ENCODE measurements at regions not wholly inside any gene's neighbourhood (a gene's known extent, or its start where the extent isn't known, plus 50 kb on each side); places are given as distances from the start of the nearest gene placed in this dataset.
A peak's percentile ranks its signal among the peaks of the same experiment; 100 is the strongest.
"Not testable (repeated sequence)": the region's sequence is repeated elsewhere in the genome, so short reads cannot be mapped to it uniquely, and the experiment has no call there.

DNA sequence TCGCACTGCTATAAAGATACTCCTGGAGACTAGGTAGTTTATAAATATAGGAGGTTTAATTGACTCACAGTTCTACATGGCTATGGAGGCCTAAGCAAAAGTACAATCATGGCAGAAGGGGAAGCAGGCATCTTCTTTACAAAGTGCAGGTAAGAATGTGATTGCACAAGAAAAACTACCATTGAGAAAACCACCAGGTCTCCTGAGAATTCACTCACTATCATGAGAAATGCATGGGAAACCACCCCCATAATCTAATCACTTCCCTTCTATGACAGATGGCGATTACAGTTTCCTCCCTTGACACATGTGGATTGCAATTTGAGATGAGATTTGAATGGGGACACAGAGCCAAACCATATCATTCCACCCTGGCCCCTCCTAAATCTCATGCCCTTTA is 121.2 kb upstream of the ST8SIA4 start:
- intact Hi-C loops (cut with micrococcal nuclease): loop anchor here (1.0 to 2.0 kb wide), 4 partner anchors 124 to 489 kb away; partner anchors contain the start of gene FAM174A
- H3K9me3 Mint-ChIP-seq: no peaks in the 10 kb centered on the region

DNA sequence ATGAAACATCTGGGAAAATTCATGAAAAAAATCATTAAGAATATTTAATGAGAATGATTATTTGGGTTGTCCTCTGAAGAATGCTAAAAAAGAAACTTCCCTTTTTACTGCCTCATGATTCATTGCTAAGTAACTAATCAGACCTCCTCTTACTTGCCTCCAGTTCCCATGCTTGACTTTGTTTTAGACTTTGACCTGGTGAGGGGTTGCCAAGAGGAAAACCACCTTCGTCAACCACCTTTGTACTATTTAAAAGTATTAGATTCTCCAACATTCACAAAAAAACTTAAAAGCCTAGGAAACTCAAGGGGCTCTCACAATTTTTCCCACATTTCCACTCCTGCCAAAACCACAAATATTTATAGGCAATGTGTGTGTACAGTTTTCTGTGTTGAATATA is 115.2 kb upstream of the ST8SIA4 start:
- POLR2A ChIA-PET: no interaction called here
- Mint-ChIP-seq H3K27me3 (no peaks in the 10 kb centered on the region), H3K36me3 (ENCODE audit: low read depth) (no peaks in the 10 kb centered on the region), H3K9me3 (no peaks in the 10 kb centered on the region), H3K27ac (no peak overlapping the region), H3K4me1 (peaks cover under 1% of the 10 kb centered on the region), H3K4me3 (no peak overlapping the region)
- intact Hi-C loops (cut with micrococcal nuclease): no loop called here
- CTCF ChIA-PET: no interaction called here
- no peak for ATAC-seq (ENCODE audit: low read depth)
- DNase-seq: no peak
- TF ChIP-seq, protein P1, sequence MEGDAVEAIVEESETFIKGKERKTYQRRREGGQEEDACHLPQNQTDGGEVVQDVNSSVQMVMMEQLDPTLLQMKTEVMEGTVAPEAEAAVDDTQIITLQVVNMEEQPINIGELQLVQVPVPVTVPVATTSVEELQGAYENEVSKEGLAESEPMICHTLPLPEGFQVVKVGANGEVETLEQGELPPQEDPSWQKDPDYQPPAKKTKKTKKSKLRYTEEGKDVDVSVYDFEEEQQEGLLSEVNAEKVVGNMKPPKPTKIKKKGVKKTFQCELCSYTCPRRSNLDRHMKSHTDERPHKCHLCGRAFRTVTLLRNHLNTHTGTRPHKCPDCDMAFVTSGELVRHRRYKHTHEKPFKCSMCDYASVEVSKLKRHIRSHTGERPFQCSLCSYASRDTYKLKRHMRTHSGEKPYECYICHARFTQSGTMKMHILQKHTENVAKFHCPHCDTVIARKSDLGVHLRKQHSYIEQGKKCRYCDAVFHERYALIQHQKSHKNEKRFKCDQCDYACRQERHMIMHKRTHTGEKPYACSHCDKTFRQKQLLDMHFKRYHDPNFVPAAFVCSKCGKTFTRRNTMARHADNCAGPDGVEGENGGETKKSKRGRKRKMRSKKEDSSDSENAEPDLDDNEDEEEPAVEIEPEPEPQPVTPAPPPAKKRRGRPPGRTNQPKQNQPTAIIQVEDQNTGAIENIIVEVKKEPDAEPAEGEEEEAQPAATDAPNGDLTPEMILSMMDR (IDR thresholded peaks at IDR 0.05): no peak

More for the DNA sequence above, 121.2 kb upstream of the ST8SIA4 start:
- H3K27me3 Mint-ChIP-seq: peaks cover under 1% of the 10 kb centered on the region
- ChIA-PET CTCF (no interaction called here), POLR2A (interaction anchor here (1.4 kb wide), 1 partner anchor 121 kb away, joined by 5 read pairs; the partner anchor contains the start of gene ST8SIA4)
- H3K36me3 Mint-ChIP-seq (ENCODE audit: low read depth): no peaks in the 10 kb centered on the region
- peaks cover 13% of the 10 kb centered on the region for H3K4me1 Mint-ChIP-seq
- H3K27ac Mint-ChIP-seq: no peak overlapping the region
- TF ChIP-seq, protein P1 (IDR thresholded peaks at IDR 0.05): no peak
- no peak for DNase-seq
- peak; percentile 96 for ATAC-seq (ENCODE audit: low read depth)
- no peak overlapping the region for H3K4me3 Mint-ChIP-seq

DNA sequence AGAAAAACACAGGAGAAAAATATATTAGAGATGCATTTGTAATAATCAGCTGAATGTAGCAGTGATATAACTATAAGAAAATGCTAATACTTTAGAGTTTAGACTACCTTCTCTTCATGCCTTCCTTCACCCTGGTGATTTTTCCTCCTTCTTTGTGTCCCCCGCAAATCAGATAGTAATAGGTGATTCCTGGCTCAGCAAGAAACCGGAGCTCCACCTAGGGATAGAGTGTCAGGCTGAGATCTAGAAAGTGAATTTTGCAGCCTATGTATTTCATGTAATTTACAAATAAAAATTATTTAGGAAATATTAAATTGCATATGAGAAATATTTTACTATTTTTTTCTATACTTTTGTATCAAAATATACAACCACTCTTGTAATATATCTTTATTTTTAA is 109.8 kb upstream of the ST8SIA4 start:
- ChIA-PET CTCF (interaction anchor here (0.6 to 0.9 kb wide), 2 partner anchors 240 to 1908 kb away, joined by 3 read pairs; no protein-coding TSS in a partner anchor), POLR2A (no interaction called here)
- no peaks in the 10 kb centered on the region for H3K9me3 Mint-ChIP-seq
- H3K36me3 Mint-ChIP-seq (ENCODE audit: low read depth): no peaks in the 10 kb centered on the region
- no peaks in the 10 kb centered on the region for H3K27me3 Mint-ChIP-seq
- no peak overlapping the region for H3K27ac Mint-ChIP-seq
- no peak for DNase-seq
- TF ChIP-seq, protein P1 (IDR thresholded peaks at IDR 0.05): no peak
- no peak for ATAC-seq (ENCODE audit: low read depth)
- H3K4me1 Mint-ChIP-seq: peaks cover 7% of the 10 kb centered on the region
- intact Hi-C loops (cut with micrococcal nuclease): no loop called here
- no peak overlapping the region for H3K4me3 Mint-ChIP-seq

DNA sequence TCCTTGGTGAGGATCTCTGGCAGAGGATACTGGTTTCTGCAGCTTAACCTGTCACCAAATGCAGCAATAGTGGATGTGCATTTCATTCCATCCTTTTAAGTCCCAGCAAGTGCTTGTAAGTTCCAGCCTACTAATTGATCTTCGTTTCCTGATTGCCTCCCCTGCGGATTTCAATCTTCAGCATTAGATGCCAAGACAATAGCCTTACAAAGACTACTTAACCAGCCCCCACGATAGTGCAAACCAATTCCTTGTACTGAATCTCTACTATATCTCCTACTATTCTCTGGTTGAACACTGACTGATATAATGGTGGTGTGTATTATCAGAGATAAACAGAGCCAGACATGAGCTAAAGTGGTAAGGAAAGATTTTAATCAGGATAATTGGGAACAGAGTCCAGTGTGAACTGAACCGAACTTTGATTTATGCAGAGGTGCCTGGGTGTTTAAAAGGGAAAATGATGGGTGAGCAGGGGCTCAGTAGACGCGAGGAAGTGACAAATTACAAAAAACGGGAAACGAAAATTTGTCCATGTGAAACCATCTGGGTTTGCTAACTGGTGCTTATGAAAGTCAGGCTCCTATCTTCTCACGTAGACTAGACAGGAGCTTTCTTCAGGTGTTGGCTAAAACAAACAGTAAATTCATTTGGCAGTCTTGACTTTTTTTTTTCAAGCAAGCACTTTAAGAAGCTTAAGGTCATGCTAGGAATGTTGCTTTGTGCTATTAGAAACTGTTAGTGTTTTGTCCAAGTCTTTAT is 106.9 kb upstream of the ST8SIA4 start:
- intact Hi-C loops (cut with micrococcal nuclease): no loop called here
- ChIA-PET CTCF (interaction anchor here (0.6 kb wide), 1 partner anchor 30 kb away, joined by 4 read pairs; no protein-coding TSS in a partner anchor), POLR2A (interaction anchor here (2.3 kb wide), 1 partner anchor 106 kb away, joined by 15 read pairs; the partner anchor contains the start of gene ST8SIA4)
- H3K27me3 Mint-ChIP-seq: no peaks in the 10 kb centered on the region
- no peaks in the 10 kb centered on the region for H3K9me3 Mint-ChIP-seq
- no peak for DNase-seq
- TF ChIP-seq, protein P1 (IDR thresholded peaks at IDR 0.05): no peak
- H3K4me1 Mint-ChIP-seq: peaks cover 7% of the 10 kb centered on the region
- H3K27ac Mint-ChIP-seq: no peak overlapping the region
- ATAC-seq (ENCODE audit: low read depth): peak; percentile 60
- no peak overlapping the region for H3K4me3 Mint-ChIP-seq
- H3K36me3 Mint-ChIP-seq (ENCODE audit: low read depth): no peaks in the 10 kb centered on the region

DNA sequence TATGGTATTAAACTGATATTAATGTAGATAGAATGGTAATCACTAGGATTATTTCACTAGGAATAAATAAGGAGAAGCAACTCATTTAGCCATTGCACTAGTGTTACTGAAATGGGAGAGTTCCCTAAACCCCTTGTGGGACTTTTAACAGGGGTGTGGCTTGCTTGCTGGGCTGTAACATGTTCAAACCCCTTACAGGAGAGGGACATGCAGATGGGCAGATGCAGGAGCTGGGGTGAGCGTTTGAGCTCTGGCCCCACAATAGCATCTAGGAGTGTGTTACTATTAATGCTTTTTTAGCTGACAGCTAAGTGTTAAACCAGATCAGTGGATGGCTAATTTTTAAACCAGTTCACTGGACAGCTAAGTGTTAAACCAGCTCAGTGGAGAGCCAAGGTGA is 89.3 kb upstream of the ST8SIA4 start:
- no peak overlapping the region for H3K27ac Mint-ChIP-seq
- no peak for DNase-seq
- no peaks in the 10 kb centered on the region for H3K9me3 Mint-ChIP-seq
- ChIA-PET POLR2A (interaction anchor here (1.5 kb wide), 1 partner anchor 89 kb away, joined by 3 read pairs; the partner anchor contains the start of gene ST8SIA4), CTCF (no interaction called here)
- H3K4me3 Mint-ChIP-seq: no peak overlapping the region
- ATAC-seq (ENCODE audit: low read depth): no peak
- intact Hi-C loops (cut with micrococcal nuclease): no loop called here
- no peaks in the 10 kb centered on the region for H3K4me1 Mint-ChIP-seq
- TF ChIP-seq, protein P1 (IDR thresholded peaks at IDR 0.05): no peak
- H3K27me3 Mint-ChIP-seq: peaks cover 4% of the 10 kb centered on the region
- H3K36me3 Mint-ChIP-seq (ENCODE audit: low read depth): no peaks in the 10 kb centered on the region

DNA sequence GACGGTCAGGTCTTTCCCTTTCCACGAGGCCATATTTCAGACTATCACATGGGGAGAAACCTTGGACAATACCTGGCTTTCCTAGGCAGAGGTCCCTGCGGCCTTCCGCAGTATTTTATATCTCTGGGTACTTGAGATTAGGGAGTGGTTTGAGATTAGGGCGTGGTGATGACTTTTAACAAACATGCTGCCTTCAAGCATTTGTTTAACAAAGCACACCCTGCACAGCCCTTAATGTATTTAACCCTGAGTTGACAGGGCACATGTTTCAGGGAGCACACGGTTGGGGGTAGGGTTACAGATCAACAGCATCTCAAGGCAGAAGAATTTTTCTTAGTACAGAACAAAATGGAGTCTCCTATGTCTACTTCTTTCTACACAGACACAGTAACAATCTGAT is 80.5 kb upstream of the ST8SIA4 start:
- H3K27me3 Mint-ChIP-seq; CTCF ChIA-PET; ATAC-seq (ENCODE audit: low read depth); intact Hi-C loops (cut with micrococcal nuclease); H3K9me3 Mint-ChIP-seq; DNase-seq; H3K4me3 Mint-ChIP-seq; H3K4me1 Mint-ChIP-seq; POLR2A ChIA-PET; H3K36me3 Mint-ChIP-seq (ENCODE audit: low read depth); H3K27ac Mint-ChIP-seq: not testable (repeated sequence)
